Iris pigment epithelial cell (primary cell): ENCODE measurements at regions not wholly inside any gene's neighbourhood (a gene's known extent, or its start where the extent isn't known, plus 50 kb on each side); places are given as distances from the start of the nearest gene placed in this dataset.

Source experiments
- DNase-seq: peaks from one replicate; pipeline ENCODE4 v3.0.0-alpha.2; 2011; ENCODE audit warnings: low read depth

DNA sequence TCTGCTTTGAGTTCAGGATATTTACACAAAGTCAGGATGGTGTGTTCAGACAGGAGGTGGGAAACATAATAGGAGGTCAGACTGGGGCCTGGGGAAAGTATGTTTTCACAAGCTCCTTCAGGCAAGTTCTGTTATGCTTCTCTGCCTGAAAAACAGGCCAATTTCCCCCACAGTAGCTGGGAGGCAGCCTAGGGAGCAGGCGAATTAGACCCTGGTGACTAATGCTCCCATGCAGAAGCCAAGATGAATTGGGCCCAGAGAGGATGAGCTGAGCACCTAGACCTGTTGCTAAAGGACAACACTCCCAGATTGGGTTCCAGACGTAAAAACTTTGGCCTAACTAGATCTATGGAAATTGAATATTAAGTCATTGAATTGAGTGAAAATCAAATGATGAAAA lies 142.2 kb upstream of the MAP3K7 start:
- no peak for DNase-seq

DNA sequence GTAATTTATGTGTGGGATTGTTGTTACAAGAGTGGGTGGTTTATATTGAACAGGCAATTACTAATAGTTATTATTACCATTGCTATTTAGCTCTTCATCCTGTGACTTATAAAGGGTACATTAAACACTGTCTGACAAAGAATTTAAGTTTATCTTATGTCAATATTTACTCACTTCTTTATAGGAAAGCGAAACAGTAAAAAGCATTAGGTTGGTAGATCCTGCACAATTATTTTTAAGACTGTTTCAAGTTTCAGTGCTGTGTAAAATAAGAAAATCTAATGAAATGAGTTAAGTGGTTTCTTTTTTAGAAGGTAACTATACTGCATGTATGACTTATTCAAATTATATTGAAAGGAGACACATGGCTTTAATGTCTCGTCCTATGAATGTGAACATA lies 135.8 kb upstream of the MAP3K7 start:
- no peak for DNase-seq

DNA sequence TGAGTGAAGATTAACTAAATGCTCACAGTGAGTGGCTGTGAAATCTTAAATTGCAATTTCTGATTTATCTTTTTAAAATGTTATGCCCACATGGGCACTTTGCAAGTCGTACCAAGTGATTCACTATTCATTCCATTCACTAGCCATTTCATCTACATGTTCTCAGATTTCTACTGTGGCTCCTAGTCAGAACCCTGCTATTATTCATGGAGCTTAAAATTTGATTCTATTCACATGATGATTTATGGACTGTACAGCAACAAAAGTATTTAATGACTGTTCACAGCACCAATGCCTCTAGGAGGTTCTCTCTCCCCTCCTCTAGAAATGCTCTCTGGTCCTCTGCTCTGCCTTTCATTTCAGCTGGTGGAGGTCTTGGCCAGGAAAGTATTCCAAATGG lies 133.5 kb upstream of the MAP3K7 start:
- no peak for DNase-seq

DNA sequence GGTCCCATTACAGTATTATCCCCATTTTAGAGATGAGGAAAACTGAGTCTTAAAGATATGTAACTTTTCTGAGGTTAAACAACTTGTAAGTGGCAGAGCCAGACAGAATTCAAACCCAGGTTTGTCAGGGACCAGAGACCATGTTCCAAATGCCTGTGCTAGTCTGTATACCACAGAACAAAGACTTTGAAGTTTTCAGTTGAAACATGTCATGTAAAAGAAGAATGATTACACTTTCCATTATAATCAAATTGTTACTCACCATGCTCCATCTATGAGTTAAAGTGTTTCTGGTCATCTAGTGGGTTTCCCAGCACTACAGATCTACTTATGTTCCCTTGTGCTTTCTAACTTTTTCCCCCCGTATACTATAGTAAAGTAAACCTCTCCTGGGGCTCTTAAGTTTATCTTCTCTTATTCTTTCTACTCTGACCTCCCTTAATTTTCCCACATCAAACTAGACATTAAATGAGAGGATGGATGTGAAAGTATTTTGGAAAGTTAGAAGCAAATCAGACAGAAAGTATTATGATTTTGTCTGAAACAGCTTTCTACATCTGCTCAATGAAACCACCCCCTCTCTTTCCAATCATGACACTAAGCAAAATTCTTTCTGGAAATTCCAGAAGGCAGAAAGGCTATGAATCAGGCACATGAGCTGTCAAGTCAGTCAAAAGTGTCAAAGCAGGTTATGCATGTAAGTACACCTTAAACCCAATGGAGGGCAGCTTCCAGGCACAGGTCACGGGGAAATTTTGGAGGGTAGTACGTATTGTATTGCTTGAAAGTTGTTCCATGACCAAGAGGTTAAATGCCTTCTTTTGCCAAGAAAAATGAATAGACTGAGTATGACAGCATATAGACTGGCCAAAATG lies 132.7 kb upstream of the MAP3K7 start:
- DNase-seq, result no peak

DNA sequence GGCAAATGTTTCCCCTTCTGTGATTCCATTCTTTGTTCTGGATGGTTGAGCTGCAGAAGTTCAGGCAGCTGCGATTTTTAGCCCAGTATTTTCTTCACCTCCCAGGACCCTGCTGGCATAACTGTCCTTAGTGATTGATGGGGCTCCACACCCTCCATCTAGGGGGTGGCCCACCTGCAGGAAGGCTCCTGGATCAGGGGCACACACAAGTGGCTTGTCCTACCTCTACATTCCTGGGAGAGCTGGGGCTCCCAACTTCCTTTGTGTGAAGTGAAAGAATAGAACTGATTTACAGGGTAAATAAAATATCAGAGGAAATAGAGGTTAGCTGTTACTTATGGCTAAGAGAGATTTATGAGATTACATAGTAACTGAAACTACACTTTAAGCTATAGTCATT lies 129.5 kb upstream of the MAP3K7 start:
- DNase-seq, result no peak

DNA sequence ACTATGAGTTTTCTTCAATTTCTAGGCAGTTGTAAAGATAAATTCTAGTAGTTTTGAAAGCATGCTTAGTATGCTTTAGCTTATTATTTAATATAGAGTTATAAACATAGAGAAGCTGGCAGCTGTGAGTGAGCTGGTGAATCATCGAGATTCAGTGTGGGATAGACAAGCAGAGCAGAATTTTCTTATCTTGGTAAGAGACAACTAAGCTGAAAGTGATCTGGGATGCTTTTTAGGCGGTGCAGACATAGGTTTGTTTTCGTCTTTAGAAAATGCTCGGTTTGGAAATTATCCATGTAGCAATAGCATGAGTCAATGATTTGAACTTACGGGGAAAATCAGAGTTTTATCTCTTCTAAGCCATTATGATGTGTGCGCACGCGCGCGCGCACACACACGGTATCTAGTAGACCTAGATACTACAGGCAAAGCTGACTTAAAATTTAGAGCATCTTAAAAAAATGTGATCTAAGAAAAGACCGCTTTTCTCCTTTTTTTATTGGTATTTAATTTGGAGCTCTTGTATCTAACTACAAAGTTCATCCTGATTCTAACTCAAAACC lies 128.3 kb upstream of the MAP3K7 start:
- peak; percentile 62 for DNase-seq

DNA sequence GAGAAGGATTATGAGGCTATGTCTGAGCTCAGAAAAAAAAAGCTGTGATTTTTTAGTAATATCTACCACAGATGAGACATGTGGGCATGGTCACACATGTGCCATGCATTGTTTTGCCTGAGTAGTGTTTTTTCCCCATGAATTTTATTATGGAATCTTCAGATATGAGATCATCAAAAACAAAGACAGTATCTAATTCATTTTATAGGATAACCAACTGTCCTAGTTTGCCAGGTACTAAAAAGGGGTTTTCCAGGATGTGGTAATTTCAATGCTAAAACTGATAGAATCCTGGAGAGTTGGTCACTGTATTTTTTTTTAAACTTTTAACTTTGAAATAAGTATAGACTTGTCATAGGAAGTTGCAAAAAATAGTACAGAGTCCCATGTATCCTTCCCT lies 127.4 kb upstream of the MAP3K7 start:
- no peak for DNase-seq

DNA sequence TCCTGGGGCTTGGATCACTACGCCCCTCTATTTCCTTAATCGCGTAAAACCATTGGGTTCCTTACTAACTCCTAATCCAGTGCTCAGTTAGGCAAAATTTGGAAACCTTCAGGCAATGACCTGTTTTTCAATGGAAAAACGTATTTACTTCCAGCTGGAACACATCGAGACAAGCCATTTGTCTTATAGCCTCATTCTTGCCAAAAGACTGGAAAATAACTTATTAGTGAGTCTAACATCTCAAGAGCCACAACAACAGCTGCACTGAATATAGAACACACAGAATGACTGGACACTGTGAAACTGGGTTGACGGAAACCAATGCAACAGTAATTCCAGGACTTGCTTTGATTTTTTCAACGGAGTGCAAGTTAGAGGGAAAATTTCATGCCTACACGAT lies 125.2 kb upstream of the MAP3K7 start:
- no peak for DNase-seq

DNA sequence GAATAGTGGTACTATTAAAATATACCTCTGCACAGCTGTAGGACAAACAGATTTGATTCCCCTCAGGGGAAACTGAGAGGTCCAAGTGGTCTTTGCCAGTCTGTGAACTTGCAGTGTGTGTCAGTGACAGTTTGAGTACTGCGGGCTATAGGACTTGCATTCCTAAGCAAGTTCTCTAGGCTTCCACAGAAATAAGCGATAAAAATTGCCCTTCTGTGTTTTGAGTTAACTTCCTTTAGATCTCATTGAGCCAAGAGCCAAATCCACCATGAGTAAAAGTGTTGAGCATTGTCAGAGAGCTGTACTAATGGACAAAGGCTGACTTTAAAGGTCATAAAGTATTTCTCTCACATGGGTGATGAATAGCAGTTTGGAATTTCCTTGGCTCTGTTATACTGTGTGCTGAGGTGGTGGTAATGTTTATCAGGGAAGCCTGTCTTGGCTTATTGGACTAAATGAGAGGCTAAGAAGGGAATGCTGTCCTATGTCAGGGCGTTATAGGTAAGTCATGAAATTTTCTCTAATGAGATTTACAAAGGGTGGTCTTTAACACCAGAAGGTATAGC lies 122.6 kb upstream of the MAP3K7 start:
- DNase-seq, result no peak

DNA sequence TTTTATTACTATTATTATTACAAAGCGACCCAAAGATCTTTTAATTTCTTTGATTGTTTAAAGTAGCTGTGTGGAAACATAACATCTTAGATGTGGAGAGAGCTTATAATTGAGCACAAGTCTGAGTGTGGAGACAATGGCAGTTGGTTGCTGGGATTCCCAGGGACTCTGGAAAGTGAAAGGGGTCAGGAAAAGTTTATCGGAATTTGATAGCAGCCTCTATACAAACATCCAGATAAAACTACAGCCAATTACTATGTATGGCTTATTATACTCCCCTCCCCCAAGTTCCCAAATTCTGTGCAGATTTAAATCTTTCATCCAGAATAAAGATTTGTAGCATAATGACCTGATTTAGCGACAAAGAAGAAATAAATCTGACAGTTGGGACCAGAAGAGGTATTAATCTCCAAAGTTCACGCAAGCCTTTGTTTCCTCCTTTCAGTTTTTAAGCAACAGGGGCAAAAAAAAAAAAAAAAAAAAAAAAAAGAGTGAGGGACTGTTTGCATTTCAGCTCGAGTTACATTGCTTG lies 121.4 kb upstream of the MAP3K7 start:
- DNase-seq, result no peak

DNA sequence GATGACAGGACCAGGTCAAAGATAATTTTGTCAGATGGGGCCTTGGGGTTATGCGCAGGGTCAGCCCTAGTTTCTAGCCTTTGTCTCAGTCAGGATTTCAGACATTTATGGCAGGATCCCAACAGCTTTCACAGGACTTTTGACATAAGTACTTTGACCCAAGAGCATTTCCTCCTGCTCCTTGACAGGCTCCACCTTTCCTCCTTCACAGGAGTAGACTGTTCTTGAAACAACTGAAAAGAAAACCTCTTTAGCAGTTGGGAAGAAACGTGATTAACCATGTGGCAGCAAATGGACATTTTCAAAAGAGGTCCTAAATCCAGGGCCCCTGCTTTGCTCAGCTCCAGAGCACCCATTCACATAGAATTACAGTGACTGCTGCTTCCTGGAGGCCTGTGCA lies 120.4 kb upstream of the MAP3K7 start:
- DNase-seq, result no peak

DNA sequence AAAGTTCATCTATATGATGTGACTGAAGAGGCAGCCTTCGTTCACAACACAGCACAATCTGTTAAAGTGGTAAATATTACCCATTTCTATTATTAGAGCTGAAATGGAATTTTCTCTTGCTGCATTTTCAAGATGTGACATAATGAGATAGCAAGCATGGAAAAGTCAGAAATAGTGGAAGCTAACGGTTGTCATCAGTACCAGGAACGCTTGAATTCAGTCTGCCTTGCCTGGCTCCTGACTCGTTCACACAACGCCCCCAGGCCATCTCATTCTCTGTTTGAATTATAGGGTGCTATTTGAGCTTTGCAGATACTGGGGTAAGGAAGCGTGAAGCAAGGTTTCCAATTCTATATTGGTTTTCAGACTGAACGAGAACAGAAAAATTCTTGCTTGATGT lies 116.5 kb upstream of the MAP3K7 start:
- no peak for DNase-seq

DNA sequence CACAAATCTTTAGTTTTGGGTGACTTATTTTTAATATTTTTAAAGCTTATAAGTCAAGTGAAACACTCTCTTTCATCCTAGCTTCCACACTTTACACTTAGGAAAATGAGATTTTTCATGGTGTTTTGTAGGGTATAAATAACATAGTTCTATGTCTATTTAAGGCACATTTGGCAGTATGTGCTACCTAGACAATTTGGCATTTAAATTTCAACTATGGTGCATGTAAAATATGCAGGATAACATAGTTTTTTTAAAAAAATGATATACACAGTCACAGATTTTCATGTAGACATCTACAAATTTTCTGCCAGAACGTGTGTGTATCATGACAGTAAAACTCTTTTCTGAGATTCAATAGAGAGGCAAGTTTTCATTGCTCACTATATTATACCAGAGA lies 115.1 kb upstream of the MAP3K7 start:
- DNase-seq, result no peak

DNA sequence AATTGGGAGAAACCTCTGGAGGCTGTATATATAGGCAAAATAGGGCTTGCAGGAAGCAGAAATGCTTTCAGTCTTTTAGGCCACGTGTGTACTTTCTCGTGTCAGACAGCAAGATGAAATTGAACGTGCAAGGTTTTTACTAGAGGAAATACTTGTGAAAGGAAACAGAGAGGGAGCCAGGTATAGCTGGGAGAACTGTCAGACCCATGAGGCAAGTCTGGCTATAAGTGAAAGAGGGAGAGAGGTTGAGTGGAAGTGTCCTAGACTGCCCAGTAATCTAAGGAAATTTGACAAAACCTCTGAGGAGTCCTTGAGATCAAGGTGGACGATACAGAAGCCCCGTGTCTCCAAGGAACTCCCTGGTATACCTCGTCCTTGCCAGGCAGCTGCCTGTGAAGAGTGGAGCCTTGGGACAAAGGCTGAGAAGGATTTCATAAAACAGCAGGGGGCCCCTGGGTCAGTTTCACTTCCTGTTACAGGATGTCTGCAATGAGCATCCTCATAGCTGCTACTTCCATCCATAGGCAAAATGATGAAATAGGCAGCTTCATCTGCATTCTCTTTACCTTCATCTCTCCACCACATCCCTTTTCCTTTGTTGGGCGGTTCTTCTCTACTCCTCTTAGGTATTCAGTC lies 114.4 kb upstream of the MAP3K7 start:
- DNase-seq, result no peak

DNA sequence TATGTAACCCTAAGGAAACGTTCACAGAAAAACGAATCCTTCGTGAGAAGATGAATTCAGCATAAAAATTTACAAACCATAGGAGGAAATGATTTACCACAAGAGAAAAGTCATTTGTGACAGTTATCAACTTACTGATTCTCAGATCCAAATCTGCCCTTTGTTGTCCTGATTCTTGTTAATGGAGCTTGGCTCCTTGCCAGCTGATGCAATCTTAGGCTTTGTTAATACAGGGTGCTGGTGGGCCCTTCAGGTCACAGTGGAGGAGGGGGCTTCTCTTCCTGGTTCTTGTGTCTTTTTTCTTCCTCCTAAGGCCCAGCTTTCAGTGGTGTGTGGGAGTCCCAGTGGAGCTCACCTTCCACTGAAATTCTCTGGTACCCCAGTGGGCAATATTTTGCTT lies 108.4 kb upstream of the MAP3K7 start:
- DNase-seq, result no peak

DNA sequence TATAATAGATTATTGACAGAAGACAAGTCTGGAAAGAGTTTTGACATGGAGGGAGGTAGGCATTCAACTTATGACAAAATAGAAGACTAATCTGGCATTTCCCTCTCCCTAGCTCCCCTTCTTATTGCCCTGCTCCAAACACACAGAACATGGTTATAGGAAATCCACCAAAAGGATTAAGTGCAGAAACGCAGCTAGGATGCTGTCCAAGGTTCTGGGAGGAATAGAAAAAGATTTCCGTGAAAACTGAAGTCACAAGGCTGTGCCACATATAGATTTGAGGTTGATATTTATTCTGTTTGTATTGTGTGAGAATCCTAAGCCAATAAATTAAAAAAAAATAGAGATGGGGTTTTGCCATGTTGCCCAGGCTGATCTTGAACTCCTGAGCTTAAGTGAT lies 107.9 kb upstream of the MAP3K7 start:
- DNase-seq, result no peak

DNA sequence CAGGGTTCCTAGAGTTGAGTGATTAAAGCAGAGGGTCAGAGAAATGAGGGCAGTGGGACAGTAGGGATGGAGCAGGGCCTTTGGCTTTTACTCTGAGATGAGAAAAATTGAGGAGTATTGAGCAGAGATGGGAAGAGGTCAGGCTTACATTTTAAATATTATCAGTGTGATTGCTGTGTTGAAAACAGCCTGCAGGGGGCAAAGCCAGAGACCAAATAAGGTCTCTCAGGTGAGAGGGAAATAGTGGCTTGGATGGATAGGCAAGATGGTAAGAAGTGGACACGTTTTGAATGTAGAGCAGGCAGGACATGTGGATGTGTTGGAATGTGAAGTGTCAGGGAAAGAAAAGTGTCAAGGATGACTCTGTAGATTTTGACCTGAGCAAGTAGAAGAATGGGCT lies 105.0 kb upstream of the MAP3K7 start:
- DNase-seq, result no peak

DNA sequence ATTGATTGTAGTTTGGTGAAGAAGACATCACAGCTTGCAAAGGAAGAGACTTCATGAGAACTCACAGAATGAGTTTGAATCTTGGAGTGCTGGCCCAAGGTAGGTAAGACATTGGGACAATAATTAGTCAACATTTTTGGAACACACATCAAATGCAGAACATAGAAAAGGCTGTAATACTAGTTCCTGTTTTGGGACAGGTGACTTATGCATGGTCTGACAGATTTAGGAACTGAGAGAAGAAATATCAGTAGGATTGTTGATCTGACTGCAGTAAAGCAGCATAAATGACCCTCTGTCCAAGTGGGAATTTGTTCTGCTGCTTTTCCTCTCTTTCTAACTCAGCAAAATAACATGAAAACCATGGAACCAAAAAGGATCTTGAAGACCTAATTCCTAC lies 102.3 kb upstream of the MAP3K7 start:
- no peak for DNase-seq

DNA sequence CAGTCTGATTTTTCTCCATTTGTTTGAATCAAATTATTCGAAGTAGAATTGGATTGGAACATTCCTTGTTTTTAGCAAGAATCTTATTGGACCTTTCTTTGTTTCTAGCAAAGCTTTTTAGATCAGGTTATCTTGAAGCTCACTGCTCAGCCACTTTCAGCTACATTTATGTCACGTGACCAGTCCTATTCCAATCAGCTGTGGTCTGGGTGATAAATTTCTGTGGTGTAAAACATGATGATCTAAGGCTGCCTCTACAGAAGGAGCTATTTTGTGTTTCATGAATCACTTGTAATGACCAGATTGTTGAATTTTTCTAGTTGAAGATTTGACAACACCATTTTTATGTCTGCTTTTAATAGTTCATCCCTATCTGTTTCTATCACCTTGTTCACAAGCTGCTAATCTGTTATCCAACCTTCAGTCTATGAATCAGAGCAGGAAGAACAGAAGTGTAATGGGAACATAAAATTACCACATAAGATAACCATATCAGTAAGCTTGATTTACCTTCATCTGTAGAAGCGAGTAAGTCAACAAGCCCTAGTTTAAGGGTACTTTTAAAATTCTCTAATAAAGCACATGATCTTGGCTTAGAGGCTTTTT lies 101.0 kb upstream of the MAP3K7 start:
- no peak for DNase-seq

DNA sequence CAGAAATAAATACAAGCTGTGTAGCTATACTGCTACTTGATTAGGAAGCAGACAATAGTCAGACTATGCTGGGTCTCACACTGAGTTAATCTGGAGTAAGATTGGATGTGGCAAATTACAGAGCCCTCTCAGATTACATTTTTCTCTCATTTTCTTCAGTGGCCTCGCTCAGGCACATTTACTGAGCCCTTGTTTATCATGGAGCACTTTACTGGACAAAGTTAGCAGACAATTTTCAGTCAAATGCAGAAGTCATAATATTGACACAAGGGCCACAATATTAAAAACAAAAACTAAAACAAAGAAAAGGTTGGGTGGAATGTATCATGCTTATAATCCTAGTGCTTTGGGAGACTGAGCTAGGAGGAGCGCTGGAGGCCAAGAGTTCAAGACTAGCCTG lies 95.0 kb upstream of the MAP3K7 start:
- no peak for DNase-seq

DNA sequence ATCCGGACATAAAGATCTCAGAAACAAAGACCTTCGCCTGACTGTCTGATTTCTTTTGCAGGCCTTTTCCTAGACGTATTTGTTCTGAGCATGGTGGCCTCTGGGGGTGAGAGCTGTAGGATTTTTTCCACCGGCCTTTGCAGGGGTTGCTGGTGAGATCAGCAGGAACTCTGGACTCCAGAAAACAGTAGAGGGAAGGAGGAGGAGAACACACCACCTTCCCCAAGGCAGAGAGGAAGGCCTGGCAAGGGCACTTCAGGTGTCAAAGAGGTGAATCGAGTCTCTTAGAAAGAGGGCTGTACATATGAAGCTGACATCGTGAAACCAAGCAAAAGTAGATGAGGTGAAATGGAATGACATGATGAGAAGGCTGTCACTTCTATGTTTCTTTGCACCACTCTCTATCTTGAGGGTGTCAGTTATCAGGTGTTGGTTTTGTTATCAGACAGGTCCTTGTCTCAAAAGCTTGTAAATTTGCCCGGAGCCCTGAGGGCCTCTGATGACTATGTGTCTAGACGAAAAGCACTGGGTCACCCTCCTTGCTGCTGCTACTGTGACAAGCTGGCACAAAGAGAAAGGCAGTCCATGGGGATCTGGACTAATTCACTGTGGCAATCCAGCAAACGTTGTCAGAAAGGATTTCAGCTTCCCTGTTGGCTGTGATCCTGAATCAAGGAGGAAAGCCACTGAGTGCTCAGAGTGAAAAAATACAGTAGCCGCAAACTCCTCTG lies 91.3 kb upstream of the MAP3K7 start:
- no peak for DNase-seq

DNA sequence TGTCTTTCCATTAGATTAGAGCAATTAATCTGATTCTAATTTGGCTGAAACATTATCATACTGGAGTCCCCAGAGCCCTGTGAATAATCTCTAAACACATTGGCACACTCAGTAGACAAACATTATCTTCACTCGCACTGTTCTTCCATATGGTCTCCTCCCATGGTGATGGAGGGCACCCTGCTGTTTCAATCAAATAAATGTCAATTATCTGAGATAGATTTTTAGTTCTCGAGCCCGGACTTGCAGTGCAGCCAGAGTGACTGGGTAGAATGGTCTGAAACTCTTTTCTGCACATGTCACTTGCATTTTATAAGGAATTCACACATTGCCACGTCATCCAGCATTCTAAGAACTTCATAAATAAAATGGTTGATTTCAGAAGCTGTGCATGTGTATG lies 90.6 kb upstream of the MAP3K7 start:
- DNase-seq, result no peak
